ENCODE measurements at regions not wholly inside any gene's neighbourhood (a gene's known extent, or its start where the extent isn't known, plus 50 kb on each side); places are given as distances from the start of the nearest gene placed in this dataset.

DNA sequence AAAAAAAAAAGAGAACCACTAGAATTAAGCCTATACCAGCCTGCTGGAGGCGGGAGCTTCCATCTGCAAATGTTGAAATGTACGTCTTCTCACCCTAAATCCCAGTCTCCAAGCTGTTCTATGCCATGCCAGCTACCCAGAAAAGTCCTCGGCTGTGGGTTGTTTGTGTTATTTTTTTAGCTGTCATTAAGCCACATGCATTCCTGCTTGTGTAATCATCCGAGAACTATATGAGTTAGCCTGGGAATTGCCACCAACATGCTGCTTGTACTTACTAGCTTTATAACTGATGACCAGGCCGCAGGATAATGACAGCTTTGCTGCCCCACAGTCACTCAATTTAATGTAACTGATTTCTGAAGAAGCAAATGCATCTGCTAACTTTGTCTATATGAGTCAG lies 313.9 kb upstream of the SALL1 start:
- TF ChIP-seq, protein P1, sequence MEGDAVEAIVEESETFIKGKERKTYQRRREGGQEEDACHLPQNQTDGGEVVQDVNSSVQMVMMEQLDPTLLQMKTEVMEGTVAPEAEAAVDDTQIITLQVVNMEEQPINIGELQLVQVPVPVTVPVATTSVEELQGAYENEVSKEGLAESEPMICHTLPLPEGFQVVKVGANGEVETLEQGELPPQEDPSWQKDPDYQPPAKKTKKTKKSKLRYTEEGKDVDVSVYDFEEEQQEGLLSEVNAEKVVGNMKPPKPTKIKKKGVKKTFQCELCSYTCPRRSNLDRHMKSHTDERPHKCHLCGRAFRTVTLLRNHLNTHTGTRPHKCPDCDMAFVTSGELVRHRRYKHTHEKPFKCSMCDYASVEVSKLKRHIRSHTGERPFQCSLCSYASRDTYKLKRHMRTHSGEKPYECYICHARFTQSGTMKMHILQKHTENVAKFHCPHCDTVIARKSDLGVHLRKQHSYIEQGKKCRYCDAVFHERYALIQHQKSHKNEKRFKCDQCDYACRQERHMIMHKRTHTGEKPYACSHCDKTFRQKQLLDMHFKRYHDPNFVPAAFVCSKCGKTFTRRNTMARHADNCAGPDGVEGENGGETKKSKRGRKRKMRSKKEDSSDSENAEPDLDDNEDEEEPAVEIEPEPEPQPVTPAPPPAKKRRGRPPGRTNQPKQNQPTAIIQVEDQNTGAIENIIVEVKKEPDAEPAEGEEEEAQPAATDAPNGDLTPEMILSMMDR (IDR thresholded peaks at IDR 0.05; ENCODE audit: unreplicated experiment) = no peak
- no peak overlapping the region for H3K4me3 Mint-ChIP-seq (ENCODE audit: low read depth)
- no peak overlapping the region for H3K27ac Mint-ChIP-seq

DNA sequence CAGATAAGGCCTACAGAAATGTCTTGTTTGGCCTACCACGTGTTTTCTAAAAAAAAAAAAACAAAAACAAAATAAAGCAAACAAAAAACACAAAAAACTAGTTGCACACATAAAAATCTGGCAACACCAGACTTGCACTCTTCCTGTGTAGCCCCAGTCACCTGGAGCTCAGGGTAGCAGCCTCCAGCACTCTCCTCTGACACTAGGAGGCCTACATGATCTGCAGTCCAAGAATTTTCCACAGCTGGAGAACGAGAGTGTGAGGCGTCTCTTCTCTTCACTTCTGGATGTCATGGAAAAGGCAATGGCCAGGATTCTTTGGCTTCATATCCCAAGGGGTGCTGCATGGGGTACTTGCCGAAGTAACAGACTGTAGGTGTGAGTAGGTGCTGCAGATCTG lies 310.2 kb upstream of the SALL1 start:
- no peaks in the 10 kb centered on the region for H3K9me3 Mint-ChIP-seq (ENCODE audit: low read depth)
- H3K36me3 Mint-ChIP-seq (ENCODE audit: insufficient read depth) = no peaks in the 10 kb centered on the region
- no peaks in the 10 kb centered on the region for H3K4me1 Mint-ChIP-seq (ENCODE audit: low read depth)
- TF ChIP-seq, protein P1 (IDR thresholded peaks at IDR 0.05; ENCODE audit: unreplicated experiment) = no peak
- H3K27me3 Mint-ChIP-seq = peaks cover 26% of the 10 kb centered on the region
- H3K4me3 Mint-ChIP-seq (ENCODE audit: low read depth) = no peak overlapping the region
- H3K27ac Mint-ChIP-seq = no peak overlapping the region
- DNase-seq (ENCODE audit: low spot score, unreplicated experiment) = no peak

More for the DNA sequence above, 313.9 kb upstream of the SALL1 start:
- Mint-ChIP-seq H3K4me1 (ENCODE audit: low read depth) (peaks cover 2% of the 10 kb centered on the region), H3K36me3 (ENCODE audit: insufficient read depth) (no peaks in the 10 kb centered on the region), H3K27me3 (peaks cover 21% of the 10 kb centered on the region), H3K9me3 (ENCODE audit: low read depth) (no peaks in the 10 kb centered on the region)
- DNase-seq (ENCODE audit: low spot score, unreplicated experiment) = no peak

DNA sequence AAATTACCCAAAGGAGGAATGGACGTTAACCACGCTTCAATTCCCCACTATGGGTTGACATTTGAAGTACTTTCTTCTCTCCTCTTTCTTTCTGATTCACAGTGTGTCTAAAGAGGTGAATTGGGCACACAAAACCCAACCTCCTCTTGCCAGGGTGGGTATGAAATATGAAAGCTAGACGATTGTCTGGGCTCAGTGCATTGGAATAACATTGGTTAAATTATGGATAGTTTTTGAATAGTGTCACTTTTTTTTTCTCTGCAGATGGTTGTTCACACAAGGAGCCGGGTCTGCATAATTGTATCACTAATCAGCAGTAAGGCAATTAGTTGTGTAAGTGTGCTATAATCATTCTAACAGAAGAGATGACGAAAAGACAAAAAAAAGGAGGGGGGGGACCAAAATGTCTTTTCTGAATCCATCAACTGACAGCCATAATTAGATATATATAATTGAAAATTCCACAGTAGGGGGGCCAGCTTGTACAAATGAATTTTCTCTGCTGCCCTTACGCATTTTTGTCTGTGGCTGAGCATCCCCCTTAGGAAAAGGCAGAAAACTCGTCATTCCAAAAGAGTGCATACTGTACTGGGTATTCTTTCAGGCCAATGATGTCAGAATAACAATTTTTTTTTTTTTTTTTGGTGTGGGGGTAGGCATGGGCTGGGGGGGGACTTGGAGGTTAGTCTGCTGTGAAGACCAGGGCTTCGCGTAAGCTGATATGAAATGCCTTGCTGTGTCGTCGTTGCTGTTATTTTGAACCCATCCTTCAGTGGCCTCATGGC lies 307.5 kb upstream of the SALL1 start:
- Mint-ChIP-seq H3K27ac (no peak overlapping the region), H3K27me3 (peaks cover 23% of the 10 kb centered on the region), H3K4me1 (ENCODE audit: low read depth) (no peaks in the 10 kb centered on the region), H3K36me3 (ENCODE audit: insufficient read depth) (no peaks in the 10 kb centered on the region), H3K4me3 (ENCODE audit: low read depth) (no peak overlapping the region), H3K9me3 (ENCODE audit: low read depth) (no peaks in the 10 kb centered on the region)
- TF ChIP-seq, protein P1 (IDR thresholded peaks at IDR 0.05; ENCODE audit: unreplicated experiment) = no peak
- DNase-seq (ENCODE audit: low spot score, unreplicated experiment) = no peak

- TF ChIP-seq, protein P1 (IDR thresholded peaks at IDR 0.05; ENCODE audit: unreplicated experiment) = no peak
- DNase-seq (ENCODE audit: low spot score, unreplicated experiment) = no peak
- Mint-ChIP-seq H3K27me3 (peaks cover 19% of the 10 kb centered on the region), H3K4me1 (ENCODE audit: low read depth) (no peaks in the 10 kb centered on the region), H3K36me3 (ENCODE audit: insufficient read depth) (no peaks in the 10 kb centered on the region), H3K4me3 (ENCODE audit: low read depth) (no peak overlapping the region), H3K27ac (no peak overlapping the region), H3K9me3 (ENCODE audit: low read depth) (no peaks in the 10 kb centered on the region)
These were observed 306.7 kb upstream of the SALL1 start for GRCh38 chr16:51457775-51458174.

GRCh38 chr16:51455398-51455797 lies 304.3 kb upstream of the SALL1 start:
- DNase-seq (ENCODE audit: low spot score, unreplicated experiment) = no peak
- Mint-ChIP-seq H3K4me1 (ENCODE audit: low read depth) (peaks cover 2% of the 10 kb centered on the region), H3K9me3 (ENCODE audit: low read depth) (no peaks in the 10 kb centered on the region), H3K27ac (no peak overlapping the region), H3K36me3 (ENCODE audit: insufficient read depth) (no peaks in the 10 kb centered on the region), H3K27me3 (peaks cover 19% of the 10 kb centered on the region), H3K4me3 (ENCODE audit: low read depth) (no peak overlapping the region)
- TF ChIP-seq, protein P1 (IDR thresholded peaks at IDR 0.05; ENCODE audit: unreplicated experiment) = no peak
